Mesenchymal stem cell (in vitro differentiated cells and primary cell): ENCODE measurements at regions not wholly inside any gene's neighbourhood (a gene's known extent, or its start where the extent isn't known, plus 50 kb on each side); places are given as distances from the start of the nearest gene placed in this dataset.

ENCODE experiments used
- DNase-seq: peaks from one replicate; pipeline ENCODE4 v3.0.0-alpha.2; 2013
- H2AFZ ChIP-seq: one replicate; pipeline ENCODE4 v1.6.1; 2013; ENCODE audit warnings: low read depth, mild to moderate bottlenecking, control low read depth, inconsistent platforms, low read length, moderate library complexity
- H2AK5ac ChIP-seq: 2 replicates; pipeline ENCODE4 v1.6.1; 2013; ENCODE audit warnings: low read length, moderate library complexity, mild to moderate bottlenecking, inconsistent platforms; ENCODE audit not compliant: severe bottlenecking
- H2BK120ac ChIP-seq: one replicate; pipeline ENCODE4 v1.6.1; 2013; ENCODE audit warnings: low read depth, mild to moderate bottlenecking, inconsistent platforms, low read length, moderate library complexity
- H2BK12ac ChIP-seq, 2 experiments: one replicate each; pipeline ENCODE4 v1.6.1; 2013; ENCODE audit warnings: inconsistent platforms in 2 of 2, low read length in 2 of 2, mild to moderate bottlenecking in 2 of 2, moderate library complexity in 2 of 2, control low read depth in 1 of 2
- H2BK15ac ChIP-seq: one replicate; pipeline ENCODE4 v1.6.1; 2013; ENCODE audit warnings: mild to moderate bottlenecking, low read depth, inconsistent platforms; ENCODE audit not compliant: poor library complexity, severe bottlenecking
- H2BK5ac ChIP-seq: 2 replicates; pipeline ENCODE4 v1.6.1; 2013; ENCODE audit warnings: low read depth, mild to moderate bottlenecking, low read length, control low read depth, inconsistent platforms; ENCODE audit not compliant: poor library complexity, severe bottlenecking
- H3K14ac ChIP-seq, 2 experiments: one replicate each; pipeline ENCODE4 v1.6.1; 2013; ENCODE audit warnings: inconsistent platforms in 2 of 2, low read length in 2 of 2, control low read depth in 1 of 2, mild to moderate bottlenecking in 1 of 2, moderate library complexity in 1 of 2
- H3K18ac ChIP-seq, 2 experiments: one replicate each; pipeline ENCODE4 v1.6.1; 2013; ENCODE audit warnings: inconsistent platforms in 2 of 2, low read length in 2 of 2, control low read depth in 1 of 2, low read depth in 1 of 2, mild to moderate bottlenecking in 1 of 2
- H3K23ac ChIP-seq, 2 experiments: one replicate each; pipeline ENCODE4 v1.6.1; 2013; ENCODE audit warnings: inconsistent platforms in 2 of 2, low read length in 2 of 2, mild to moderate bottlenecking in 2 of 2, moderate library complexity in 2 of 2, control low read depth in 1 of 2
- H3K27ac ChIP-seq: 2 replicates; pipeline ENCODE4 v1.5.1; 2013; ENCODE audit warnings: mild to moderate bottlenecking, moderate library complexity, low read length, control low read depth, inconsistent platforms; ENCODE audit not compliant: poor library complexity, severe bottlenecking
- H3K27me3 ChIP-seq, 2 experiments: 2 replicates each; pipeline versions ENCODE4 v1.6.1 to v1.7.0; 2013; ENCODE audit warnings: low read length in 2 of 2, mild to moderate bottlenecking in 2 of 2, moderate library complexity in 2 of 2, control low read depth in 1 of 2, inconsistent platforms in 1 of 2; ENCODE audit not compliant: control insufficient read depth in 1 of 2, insufficient read depth in 1 of 2
- H3K36me3 ChIP-seq, 2 experiments: 2 replicates each; pipeline versions ENCODE4 v1.6.1 to v1.7.0; 2013; ENCODE audit warnings: low read length in 2 of 2, control low read depth in 1 of 2, inconsistent platforms in 1 of 2, low read depth in 1 of 2, mild to moderate bottlenecking in 1 of 2; ENCODE audit not compliant: insufficient read depth in 2 of 2, control insufficient read depth in 1 of 2
- H3K4ac ChIP-seq, 2 experiments: one replicate each; pipeline ENCODE4 v1.6.1; 2013; ENCODE audit warnings: inconsistent platforms in 2 of 2, low read length in 2 of 2, mild to moderate bottlenecking in 2 of 2, moderate library complexity in 2 of 2, control low read depth in 1 of 2, low read depth in 1 of 2
- H3K4me1 ChIP-seq: 2 replicates; pipeline ENCODE4 v1.6.1; 2013; ENCODE audit warnings: low read depth, low read length, control low read depth; ENCODE audit not compliant: control insufficient read depth, insufficient read depth
- H3K4me2 ChIP-seq: 2 replicates; pipeline ENCODE4 v1.6.1; 2013; ENCODE audit warnings: low read length, mild to moderate bottlenecking, inconsistent platforms; ENCODE audit not compliant: poor library complexity, severe bottlenecking
- H3K4me3 ChIP-seq, 2 experiments: 2 replicates each; pipeline versions ENCODE4 v1.5.1 to v1.7.0; 2013; ENCODE audit warnings: low read length in 2 of 2, mild to moderate bottlenecking in 2 of 2, control low read depth in 1 of 2, low read depth in 1 of 2; ENCODE audit not compliant: insufficient read depth in 1 of 2
- H3K79me1 ChIP-seq: replicated peaks from 2 replicates; pipeline ENCODE4 v1.6.1; 2013; ENCODE audit warnings: mild to moderate bottlenecking, control low read depth, low read length, inconsistent platforms; ENCODE audit not compliant: poor library complexity, severe bottlenecking
- H3K9ac ChIP-seq: 2 replicates; pipeline ENCODE4 v1.7.0; 2013; ENCODE audit warnings: mild to moderate bottlenecking, low read length, moderate library complexity
- H3K9me3 ChIP-seq: 2 replicates; pipeline ENCODE4 v1.7.0; 2013; ENCODE audit warnings: mild to moderate bottlenecking, low read length; ENCODE audit not compliant: control insufficient read depth
- H4K8ac ChIP-seq: one replicate; pipeline ENCODE4 v1.6.1; 2013; ENCODE audit warnings: inconsistent platforms, mild to moderate bottlenecking, low read length, moderate library complexity
- H4K91ac ChIP-seq: one replicate; pipeline ENCODE4 v1.6.1; 2013; ENCODE audit warnings: mild to moderate bottlenecking, low read length, inconsistent platforms
- WGBS: methylation state at CpG from one replicate; pipeline ENCODE4 v1.1.7; 2013; ENCODE audit warnings: mixed read lengths; 5-methylcytosine and 5-hydroxymethylcytosine counted together

DNA sequence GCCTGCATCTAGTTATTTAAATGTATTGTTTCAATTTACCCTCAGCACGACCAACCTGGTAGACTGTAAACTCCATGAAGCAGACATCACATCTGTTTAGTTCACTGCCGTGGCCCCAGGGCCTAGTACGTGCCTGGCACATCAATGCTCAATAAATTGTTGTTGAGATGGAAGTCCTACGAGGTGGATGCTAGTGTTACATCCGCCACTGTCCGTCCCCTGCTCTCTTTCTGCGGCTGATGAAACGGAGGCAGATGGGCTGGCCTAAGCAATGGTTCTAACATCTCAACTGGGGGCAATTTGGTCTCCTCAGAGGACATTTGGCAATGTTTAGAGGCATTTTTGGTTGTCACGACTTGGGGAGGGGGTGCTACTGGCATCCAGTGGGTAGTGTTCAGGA, 121.4 kb upstream of the IGSF21 start:
- Histone ChIP-seq H3K14ac (no peak overlapping the region), H3K4me1 (no peaks in the 10 kb centered on the region), H3K4me2 (no peak overlapping the region), H2BK12ac (no peak overlapping the region), H4K8ac (no peak overlapping the region), H2BK15ac (no peak overlapping the region), H4K91ac (no peak overlapping the region), H2AK5ac (no peak overlapping the region), H3K9me3 (peaks cover 10% of the 10 kb centered on the region), H3K9ac (no peak overlapping the region), H3K4me3 (no peak overlapping the region), H3K18ac (no peak overlapping the region), H3K4ac (no peak overlapping the region), H3K23ac (no peak overlapping the region), H2AFZ (no peak overlapping the region), H3K79me1 (no peaks in the 10 kb centered on the region), H3K27me3 (peaks cover 0 to 55% of the 10 kb centered on the region in 2 experiments), H2BK120ac (no peak overlapping the region), H3K27ac (no peak overlapping the region), H2BK5ac (no peak overlapping the region), H3K36me3 (no peaks in the 10 kb centered on the region)
- DNase-seq = no peak
- 74% methylated on average over 9 of the region's 9 CpGs for WGBS

DNA sequence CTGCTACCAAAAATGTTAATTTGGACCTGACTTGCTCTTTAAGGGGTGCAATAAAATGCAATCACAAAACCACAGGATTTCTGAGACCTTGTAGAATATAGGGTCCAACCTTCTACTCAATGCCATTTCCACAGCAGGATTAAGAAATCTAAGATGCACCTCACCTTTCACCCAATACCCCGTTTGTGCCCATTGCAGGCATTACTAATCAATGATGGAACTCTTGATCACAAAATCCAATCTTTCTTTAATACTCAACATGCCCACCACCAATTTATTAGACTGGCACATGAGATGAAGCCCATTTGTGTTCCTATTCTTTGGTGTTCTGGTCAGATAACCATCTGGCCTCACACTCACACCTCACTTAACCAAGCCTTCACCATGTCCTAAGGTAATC, 117.2 kb upstream of the IGSF21 start:
- Histone ChIP-seq H2BK15ac (no peak overlapping the region), H4K8ac (no peak overlapping the region), H3K27ac (no peak overlapping the region), H3K4me1 (no peaks in the 10 kb centered on the region), H3K14ac (no peak overlapping the region), H3K4me2 (no peak overlapping the region), H3K9ac (no peak overlapping the region), H2BK12ac (no peak overlapping the region), H2BK5ac (no peak overlapping the region), H3K36me3 (no peaks in the 10 kb centered on the region), H2AFZ (no peak overlapping the region), H3K79me1 (no peaks in the 10 kb centered on the region), H2BK120ac (no peak overlapping the region), H3K4me3 (no peak overlapping the region), H4K91ac (no peak overlapping the region), H3K9me3 (peaks cover 7% of the 10 kb centered on the region), H3K23ac (no peak overlapping the region), H2AK5ac (no peak overlapping the region), H3K4ac (no peak overlapping the region), H3K27me3 (peaks cover 0 to 55% of the 10 kb centered on the region in 2 experiments), H3K18ac (no peak overlapping the region)
- DNase-seq = no peak
- 67% methylated on average over 1 of the region's 1 CpG for WGBS

DNA sequence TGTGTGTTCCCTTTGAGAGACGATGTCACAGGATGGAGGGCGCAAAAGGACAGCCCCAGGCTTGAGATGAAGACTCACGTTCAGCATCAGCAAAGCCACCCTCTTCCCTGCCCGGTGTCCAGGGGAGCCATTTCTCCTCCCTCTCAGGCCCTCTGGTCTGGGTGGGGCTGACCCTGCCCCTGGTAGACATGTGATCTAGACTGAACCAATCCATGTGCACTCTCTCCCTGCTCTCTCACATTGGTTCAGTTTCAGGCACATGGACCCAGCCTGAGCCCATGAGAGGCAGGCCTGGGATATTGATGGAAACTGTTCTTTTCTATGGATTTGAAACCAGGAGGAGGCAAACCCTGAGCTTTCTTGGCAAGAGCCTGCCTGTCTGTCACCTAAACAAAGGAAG, 115.6 kb upstream of the IGSF21 start:
- no peak overlapping the region for H3K4me3 ChIP-seq
- H4K91ac ChIP-seq = no peak overlapping the region
- no peak overlapping the region for H2AFZ ChIP-seq
- H4K8ac ChIP-seq = no peak overlapping the region
- H3K18ac ChIP-seq = no peak overlapping the region
- no peak overlapping the region for H3K14ac ChIP-seq
- H3K23ac ChIP-seq = no peak overlapping the region
- H3K27ac ChIP-seq = no peak overlapping the region
- peaks cover under 1% of the 10 kb centered on the region for H3K9me3 ChIP-seq
- no peak overlapping the region for H3K9ac ChIP-seq
- DNase-seq = no peak
- H3K27me3 ChIP-seq = peaks cover 0 to 50% of the 10 kb centered on the region in 2 experiments
- no peak overlapping the region for H2AK5ac ChIP-seq
- H2BK120ac ChIP-seq = no peak overlapping the region
- H2BK15ac ChIP-seq = no peak overlapping the region
- H2BK12ac ChIP-seq = no peak overlapping the region
- no peak overlapping the region for H2BK5ac ChIP-seq
- H3K4me1 ChIP-seq = no peaks in the 10 kb centered on the region
- WGBS = 74% methylated on average over 4 of the region's 4 CpGs
- H3K4me2 ChIP-seq = no peak overlapping the region
- no peaks in the 10 kb centered on the region for H3K36me3 ChIP-seq
- H3K4ac ChIP-seq = no peak overlapping the region
- H3K79me1 ChIP-seq = no peaks in the 10 kb centered on the region

DNA sequence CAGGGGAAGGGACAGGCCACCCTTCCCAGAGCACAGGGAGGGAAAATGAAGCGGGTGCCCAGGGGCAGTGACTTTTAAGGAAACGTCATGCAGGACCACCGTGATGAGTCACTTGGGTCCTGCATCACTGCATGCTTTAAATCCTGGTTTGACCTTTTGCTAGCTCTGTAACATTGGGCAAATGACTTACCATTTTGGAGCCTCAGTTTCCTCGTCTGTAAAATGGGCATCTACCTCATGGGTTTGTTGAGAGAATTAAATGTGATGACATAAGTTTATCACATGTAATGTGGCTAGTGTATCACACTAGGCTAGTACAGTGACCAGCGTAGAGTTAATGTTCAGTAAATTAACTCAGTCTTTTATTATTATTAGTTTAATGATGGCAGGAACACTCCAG, 114.8 kb upstream of the IGSF21 start:
- H3K36me3 ChIP-seq = no peaks in the 10 kb centered on the region

More for the DNA sequence above, 114.8 kb upstream of the IGSF21 start:
- Histone ChIP-seq H3K4me2 (no peak overlapping the region), H3K9ac (no peak overlapping the region), H4K8ac (no peak overlapping the region), H3K4me1 (no peaks in the 10 kb centered on the region), H3K9me3 (no peaks in the 10 kb centered on the region), H3K14ac (no peak overlapping the region), H2BK12ac (no peak overlapping the region), H2AFZ (no peak overlapping the region), H2BK120ac (no peak overlapping the region), H3K23ac (no peak overlapping the region), H2BK5ac (no peak overlapping the region), H3K18ac (no peak overlapping the region), H3K4me3 (no peak overlapping the region), H4K91ac (no peak overlapping the region), H3K27me3 (peaks cover 0 to 48% of the 10 kb centered on the region in 2 experiments), H3K4ac (no peak overlapping the region), H3K79me1 (no peaks in the 10 kb centered on the region), H3K27ac (no peak overlapping the region), H2BK15ac (no peak overlapping the region), H2AK5ac (no peak overlapping the region)
- WGBS = 88% methylated on average over 5 of the region's 5 CpGs
- DNase-seq = no peak
